ENCODE measurements at regions not wholly inside any gene's neighbourhood (a gene's known extent, or its start where the extent isn't known, plus 50 kb on each side); places are given as distances from the start of the nearest gene placed in this dataset.

DNA sequence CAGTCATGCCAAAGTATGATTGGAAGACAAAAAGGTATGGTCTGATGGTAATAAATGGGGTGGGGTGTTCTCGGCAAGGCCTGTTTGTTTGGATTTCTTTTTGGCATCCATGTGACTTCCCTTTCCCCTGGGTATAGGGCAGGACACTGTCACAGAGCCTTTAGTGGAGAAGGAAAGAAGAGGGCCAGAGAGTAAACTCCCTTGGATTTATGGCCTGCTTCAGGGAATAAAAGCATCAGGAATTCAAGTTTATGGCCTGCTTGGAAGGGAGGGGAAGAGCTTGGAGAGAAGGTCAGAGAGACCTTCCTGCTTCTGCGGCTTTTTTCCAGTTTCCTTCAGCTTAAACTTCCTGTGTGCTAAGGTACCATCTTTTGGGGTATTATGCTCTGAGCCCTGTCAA lies 179.4 kb upstream of the ADAMTS9 start:
- no peak for TF ChIP-seq CTCF (IDR thresholded peaks at IDR 0.05 in 2 of 3, conservative IDR thresholded peaks at IDR 0.05 in 1 of 3; ENCODE audit: borderline replicate concordance in 1 of 3, insufficient read depth in 1 of 3, low read depth in 2 of 3, low read length in 2 of 3)
- TF ChIP-seq SP1 (IDR thresholded peaks at IDR 0.05; ENCODE audit: low read depth) = no peak
- TF ChIP-seq EZH2phosphoT487 (IDR thresholded peaks at IDR 0.05; ENCODE audit: borderline replicate concordance) = no peak
- TF ChIP-seq MAX (IDR thresholded peaks at IDR 0.05) = no peak
- TF ChIP-seq RAD21 (IDR thresholded peaks at IDR 0.05; ENCODE audit: low read depth) = no peak
- TF ChIP-seq POLR2AphosphoS5 (IDR thresholded peaks at IDR 0.05; ENCODE audit: low read depth, low read length) = no peak
- TF ChIP-seq SRF (IDR thresholded peaks at IDR 0.05; ENCODE audit: low read depth) = no peak
- no peak for TF ChIP-seq POLR2A (IDR thresholded peaks at IDR 0.05; ENCODE audit: borderline replicate concordance, extremely low read depth, insufficient read depth, insufficient read length)
- no peak for TF ChIP-seq ZNF274 (IDR thresholded peaks at IDR 0.05; ENCODE audit: low read depth, low read length)
- no peak for TF ChIP-seq CEBPB (IDR thresholded peaks at IDR 0.05; ENCODE audit: low read depth)
- TF ChIP-seq REST (IDR thresholded peaks at IDR 0.05; ENCODE audit: low read depth) = no peak
- TF ChIP-seq YY1 (IDR thresholded peaks at IDR 0.05; ENCODE audit: extremely low read depth, insufficient replicate concordance, low read depth, low read length) = no peak
- TF ChIP-seq EGR1 (IDR thresholded peaks at IDR 0.05; ENCODE audit: low read depth) = no peak
- TF ChIP-seq JUND (IDR thresholded peaks at IDR 0.05) = no peak
